Neural progenitor cell (in vitro differentiated cells): ENCODE measurements at regions not wholly inside any gene's neighbourhood (a gene's known extent, or its start where the extent isn't known, plus 50 kb on each side); places are given as distances from the start of the nearest gene placed in this dataset.
A peak's percentile ranks its signal among the peaks of the same experiment; 100 is the strongest.

ENCODE experiments used
- DNase-seq: peaks from one replicate; pipeline ENCODE4 v3.0.0-alpha.2; 2016; ENCODE audit warnings: low spot score
- H2AFZ ChIP-seq: fragments of 200-600 bp; sonication (generic); replicated peaks from 2 replicates; pipeline ENCODE4 v1.6.1; 2016; ENCODE audit warnings: antibody characterized with exemption
- H3F3A ChIP-seq: fragments of 200-600 bp; sonication (generic); 2 replicates; pipeline ENCODE4 v1.6.1; 2016; ENCODE audit warnings: antibody characterized with exemption, low read depth
- H3K27ac ChIP-seq: fragments of 200-600 bp; sonication (generic); 2 replicates; pipeline ENCODE4 v1.5.1; 2016; ENCODE audit warnings: mild to moderate bottlenecking
- H3K27me3 ChIP-seq: fragments of 200-600 bp; sonication (generic); 2 replicates; pipeline ENCODE4 v1.6.1; 2016; ENCODE audit warnings: mild to moderate bottlenecking, moderate library complexity
- H3K36me3 ChIP-seq: fragments of 200-600 bp; sonication (generic); 2 replicates; pipeline ENCODE4 v1.5.1; 2016
- H3K4me1 ChIP-seq: fragments of 200-600 bp; sonication (generic); 2 replicates; pipeline ENCODE4 v1.6.1; 2016; ENCODE audit warnings: mixed run types
- H3K4me2 ChIP-seq: fragments of 200-600 bp; sonication (generic); 2 replicates; pipeline ENCODE4 v1.6.1; 2016
- H3K4me3 ChIP-seq: fragments of 200-600 bp; sonication (generic); 2 replicates; pipeline ENCODE4 v1.5.1; 2016
- H3K79me2 ChIP-seq: fragments of 200-600 bp; sonication (generic); 2 replicates; pipeline ENCODE4 v1.6.1; 2016; ENCODE audit warnings: low read depth
- H3K9ac ChIP-seq: fragments of 200-600 bp; sonication (generic); 2 replicates; pipeline ENCODE4 v1.6.1; 2016
- H3K9me3 ChIP-seq: fragments of 200-600 bp; sonication (generic); 2 replicates; pipeline ENCODE4 v1.5.1; 2016; ENCODE audit warnings: low read depth
- H4K20me1 ChIP-seq: fragments of 200-600 bp; sonication (generic); 2 replicates; pipeline ENCODE4 v1.6.1; 2016; ENCODE audit warnings: low read depth
- H3K27ac Mint-ChIP-seq: 3 replicates; pipeline ENCODE4 v1.8.0; 2021; ENCODE audit warnings: mixed read lengths
- H3K27me3 Mint-ChIP-seq: 2 replicates; pipeline ENCODE4 v1.8.0; 2022; ENCODE audit warnings: low read depth, mild to moderate bottlenecking, inconsistent platforms, moderate library complexity, mixed read lengths; ENCODE audit not compliant: insufficient read depth
- H3K36me3 Mint-ChIP-seq: 3 replicates; pipeline ENCODE4 v1.8.0; 2021; ENCODE audit warnings: mixed read lengths
- H3K4me1 Mint-ChIP-seq: 3 replicates; pipeline ENCODE4 v1.8.0; 2021; ENCODE audit warnings: mixed read lengths
- H3K4me3 Mint-ChIP-seq: 3 replicates; pipeline ENCODE4 v1.8.0; 2021; ENCODE audit warnings: mild to moderate bottlenecking, moderate library complexity, mixed read lengths
- H3K9me3 Mint-ChIP-seq: 3 replicates; pipeline ENCODE4 v1.8.0; 2020; ENCODE audit warnings: mixed read lengths
- EZH2 ChIP-seq: fragments of 200-600 bp; sonication (generic); IDR thresholded peaks from 2 replicates; pipeline ENCODE4 v1.6.1; 2017; ENCODE audit warnings: antibody characterized with exemption, mild to moderate bottlenecking, moderate library complexity
- EZH2phosphoT487 ChIP-seq: fragments of 200-600 bp; sonication (generic); IDR thresholded peaks from 2 replicates; pipeline ENCODE4 v1.6.1; 2017; ENCODE audit warnings: antibody characterized with exemption
- TF ChIP-seq, protein P1 (sequence below): fragments of 200-600 bp; sonication (generic); IDR thresholded peaks from 2 replicates; pipeline ENCODE4 v1.5.1; 2017; ENCODE audit warnings: antibody characterized with exemption, mild to moderate bottlenecking

DNA sequence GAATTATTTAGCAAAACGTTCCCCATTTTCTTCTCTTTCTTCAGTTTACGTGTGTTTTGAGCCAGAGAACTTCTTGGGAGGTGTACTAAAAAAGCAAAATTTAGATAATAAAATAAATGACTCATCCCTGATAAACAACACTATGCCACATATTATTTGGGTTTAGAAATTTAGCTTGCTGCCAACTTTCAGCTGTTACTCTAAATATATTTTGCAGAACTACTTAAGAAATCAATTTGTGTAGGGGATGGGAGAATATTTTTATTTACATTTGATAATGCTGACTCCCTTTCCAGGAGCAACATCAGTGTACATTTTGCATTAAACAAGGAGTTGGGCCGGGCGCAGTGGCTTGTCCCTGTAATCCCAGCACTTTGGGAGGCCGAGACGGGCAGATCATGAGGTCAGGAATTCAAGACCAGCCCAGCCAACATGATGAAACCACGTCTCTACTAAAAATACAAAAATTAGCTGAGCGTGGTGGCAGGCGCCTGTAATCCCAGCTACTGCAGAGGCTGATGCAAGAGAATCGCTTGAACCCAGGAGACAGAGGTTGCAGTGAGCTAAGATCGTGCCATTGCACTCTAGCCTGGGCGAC, 151.4 kb upstream of the ZRANB2 start:
- Histone ChIP-seq H3K9me3 (no peaks in the 10 kb centered on the region), H3K27me3 (no peaks in the 10 kb centered on the region), H3K79me2 (no peaks in the 10 kb centered on the region), H3K4me3 (no peak overlapping the region), H3K4me1 (peaks cover 6% of the 10 kb centered on the region), H2AFZ (no peak overlapping the region), H3K4me2 (no peak overlapping the region), H4K20me1 (no peaks in the 10 kb centered on the region), H3K36me3 (no peaks in the 10 kb centered on the region), H3K9ac (no peak overlapping the region), H3K27ac (no peak overlapping the region), H3F3A (no peaks in the 10 kb centered on the region)
- Mint-ChIP-seq H3K36me3 (no peaks in the 10 kb centered on the region), H3K9me3 (no peaks in the 10 kb centered on the region), H3K27me3 (no peaks in the 10 kb centered on the region), H3K27ac (no peak overlapping the region), H3K4me3 (no peak overlapping the region), H3K4me1 (peaks cover 7% of the 10 kb centered on the region)
- no peak for DNase-seq
- TF ChIP-seq, protein P1, sequence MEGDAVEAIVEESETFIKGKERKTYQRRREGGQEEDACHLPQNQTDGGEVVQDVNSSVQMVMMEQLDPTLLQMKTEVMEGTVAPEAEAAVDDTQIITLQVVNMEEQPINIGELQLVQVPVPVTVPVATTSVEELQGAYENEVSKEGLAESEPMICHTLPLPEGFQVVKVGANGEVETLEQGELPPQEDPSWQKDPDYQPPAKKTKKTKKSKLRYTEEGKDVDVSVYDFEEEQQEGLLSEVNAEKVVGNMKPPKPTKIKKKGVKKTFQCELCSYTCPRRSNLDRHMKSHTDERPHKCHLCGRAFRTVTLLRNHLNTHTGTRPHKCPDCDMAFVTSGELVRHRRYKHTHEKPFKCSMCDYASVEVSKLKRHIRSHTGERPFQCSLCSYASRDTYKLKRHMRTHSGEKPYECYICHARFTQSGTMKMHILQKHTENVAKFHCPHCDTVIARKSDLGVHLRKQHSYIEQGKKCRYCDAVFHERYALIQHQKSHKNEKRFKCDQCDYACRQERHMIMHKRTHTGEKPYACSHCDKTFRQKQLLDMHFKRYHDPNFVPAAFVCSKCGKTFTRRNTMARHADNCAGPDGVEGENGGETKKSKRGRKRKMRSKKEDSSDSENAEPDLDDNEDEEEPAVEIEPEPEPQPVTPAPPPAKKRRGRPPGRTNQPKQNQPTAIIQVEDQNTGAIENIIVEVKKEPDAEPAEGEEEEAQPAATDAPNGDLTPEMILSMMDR = no peak
- TF ChIP-seq EZH2 = no peak
- no peak for TF ChIP-seq EZH2phosphoT487

DNA sequence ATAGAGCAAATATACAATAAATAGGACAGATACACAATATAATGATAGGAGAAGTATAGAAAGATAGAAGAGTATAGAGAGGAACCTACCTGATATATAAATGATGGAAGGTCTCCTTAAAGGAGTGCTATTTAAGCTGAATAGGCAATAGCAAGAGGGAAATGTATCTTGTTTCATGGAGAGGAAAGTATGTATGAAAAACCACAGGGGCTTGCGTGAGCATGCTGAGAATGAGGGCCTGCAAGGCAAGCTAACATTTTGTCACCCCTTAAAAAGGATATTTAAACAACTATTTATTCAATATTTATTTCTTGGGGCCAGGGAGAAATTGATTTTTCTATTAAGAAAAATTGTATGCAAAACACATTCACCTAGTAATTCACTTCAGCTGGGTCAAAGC, 150.9 kb upstream of the ZRANB2 start:
- Histone ChIP-seq H3K79me2 (no peaks in the 10 kb centered on the region), H3F3A (no peaks in the 10 kb centered on the region), H3K9ac (no peak overlapping the region), H3K4me3 (no peak overlapping the region), H3K27ac (no peak overlapping the region), H4K20me1 (no peaks in the 10 kb centered on the region), H2AFZ (no peak overlapping the region), H3K4me2 (no peak overlapping the region), H3K4me1 (peaks cover 6% of the 10 kb centered on the region), H3K9me3 (no peaks in the 10 kb centered on the region), H3K27me3 (no peaks in the 10 kb centered on the region), H3K36me3 (no peaks in the 10 kb centered on the region)
- Mint-ChIP-seq H3K9me3 (no peaks in the 10 kb centered on the region), H3K36me3 (no peaks in the 10 kb centered on the region), H3K27me3 (no peaks in the 10 kb centered on the region), H3K27ac (no peak overlapping the region), H3K4me1 (peaks cover 7% of the 10 kb centered on the region), H3K4me3 (no peak overlapping the region)
- TF ChIP-seq, protein P1 = no peak
- no peak for TF ChIP-seq EZH2phosphoT487
- TF ChIP-seq EZH2 = no peak
- no peak for DNase-seq

DNA sequence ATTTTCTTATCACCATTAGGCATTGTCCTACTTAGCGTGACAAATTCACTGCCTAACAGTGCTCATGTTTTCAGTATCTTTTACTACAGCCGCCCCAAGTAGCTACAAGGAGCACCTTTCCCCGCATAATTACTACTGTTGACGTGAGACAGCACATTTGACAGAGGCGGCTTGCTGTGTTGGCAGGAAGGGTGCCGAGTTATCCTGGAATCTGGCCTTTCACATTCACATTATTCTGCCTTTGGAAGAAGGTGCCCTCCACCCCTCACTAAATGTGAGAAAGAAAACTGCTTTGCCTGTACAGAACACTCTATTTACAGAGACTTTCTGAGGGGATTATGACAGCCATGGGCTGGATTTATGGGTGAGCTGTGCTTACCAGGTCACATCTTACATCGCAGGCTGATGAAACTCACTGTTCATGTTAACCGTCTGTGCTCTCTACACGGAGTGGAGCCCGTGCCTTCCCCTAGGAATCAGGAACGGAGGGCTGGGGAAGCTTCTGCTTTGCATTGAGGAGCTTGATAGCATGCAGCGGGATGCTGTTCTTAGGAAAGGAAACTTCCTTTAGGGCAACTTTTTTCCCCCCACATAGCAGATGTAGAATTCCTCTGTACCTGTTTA, 148.0 kb upstream of the ZRANB2 start:
- Histone ChIP-seq H3K9me3 (no peaks in the 10 kb centered on the region), H3K4me1 (peaks cover 6% of the 10 kb centered on the region), H3K79me2 (no peaks in the 10 kb centered on the region), H3K36me3 (no peaks in the 10 kb centered on the region), H4K20me1 (no peaks in the 10 kb centered on the region), H3K27ac (no peak overlapping the region), H3K9ac (no peak overlapping the region), H3K4me2 (peak overlapping the region; percentile 54), H3F3A (no peaks in the 10 kb centered on the region), H3K27me3 (no peaks in the 10 kb centered on the region), H3K4me3 (no peak overlapping the region), H2AFZ (peak overlapping the region; percentile 91)
- H3K27ac Mint-ChIP-seq = no peak overlapping the region
- DNase-seq = peak; percentile 10
- H3K36me3 Mint-ChIP-seq = no peaks in the 10 kb centered on the region
- H3K4me1 Mint-ChIP-seq = peaks cover 11% of the 10 kb centered on the region
- H3K4me3 Mint-ChIP-seq = no peak overlapping the region
- TF ChIP-seq, protein P1 = no peak
- TF ChIP-seq EZH2phosphoT487 (no peak), EZH2 (no peak)
- no peaks in the 10 kb centered on the region for H3K9me3 Mint-ChIP-seq
- H3K27me3 Mint-ChIP-seq = no peaks in the 10 kb centered on the region
